ENCODE measurements at regions not wholly inside any gene's neighbourhood (a gene's known extent, or its start where the extent isn't known, plus 50 kb on each side); places are given as distances from the start of the nearest gene placed in this dataset.

GRCh38 chr15:46677491-46677890 lies 1039.8 kb upstream of the SEMA6D start (continued):
- no peak for TF ChIP-seq PRDM4 (CRISPR knock-in tag; IDR thresholded peaks at IDR 0.05; ENCODE audit: borderline replicate concordance)
- no peak for TF ChIP-seq POLR2A (IDR thresholded peaks at IDR 0.05; ENCODE audit: insufficient read depth in 1 of 2, low read depth in 2 of 2, low read length in 2 of 2)
- no peak for TF ChIP-seq CSRNP1 (CRISPR knock-in tag; IDR thresholded peaks at IDR 0.05)
- no peak for TF ChIP-seq DPF2 (CRISPR knock-in tag; IDR thresholded peaks at IDR 0.05; ENCODE audit: borderline replicate concordance, low read depth)

- BruUV-seq (replicated peaks), result no TSS peak
- H2AFZ ChIP-seq (ENCODE audit: low read length), result no peak overlapping the region
- no peak overlapping the region for H3K4me2 ChIP-seq (ENCODE audit: low read depth, low read length)
- H3K9ac ChIP-seq (ENCODE audit: insufficient read depth, low read depth, low read length), result no peak overlapping the region
- H3K27ac ChIP-seq (ENCODE audit: extremely low read length, insufficient read depth, low read length), result no peak overlapping the region
- no peak for ATAC-seq
- no peaks in the 10 kb centered on the region; a peak in 1 of 5 replicates for H3K27me3 ChIP-seq (ENCODE audit: control insufficient read depth in 1 of 2, insufficient read depth in 2 of 2, low read length in 2 of 2)
- DNase-seq (ENCODE audit: low spot score), result no peak
- no peak overlapping the region for H3K4me3 ChIP-seq (replicated peaks in 1 of 3; ENCODE audit: insufficient read depth in 1 of 3, low read depth in 2 of 3, low read length in 3 of 3)
- peaks cover 87% of the 10 kb centered on the region for H3K9me3 ChIP-seq (ENCODE audit: low read length)
- H3K36me3 ChIP-seq (replicated peaks in 1 of 2; ENCODE audit: control insufficient read depth in 1 of 2, insufficient read depth in 2 of 2, low read length in 2 of 2), result no peaks in the 10 kb centered on the region
- no peak for TF ChIP-seq SOX6 (IDR thresholded peaks at IDR 0.05)
- no peak for TF ChIP-seq SOX6 (CRISPR knock-in tag; IDR thresholded peaks at IDR 0.05)
- no peak for TF ChIP-seq TCF7 (IDR thresholded peaks at IDR 0.05; ENCODE audit: low read depth)
- TF ChIP-seq ZSCAN20 (CRISPR knock-in tag; IDR thresholded peaks at IDR 0.05; ENCODE audit: borderline replicate concordance), result no peak
- no peak for TF ChIP-seq ZSCAN22 (CRISPR knock-in tag; IDR thresholded peaks at IDR 0.05)
- no peak for TF ChIP-seq MEIS2 (CRISPR knock-in tag; IDR thresholded peaks at IDR 0.05)
- no peak for TF ChIP-seq POLR2A (IDR thresholded peaks at IDR 0.05; ENCODE audit: insufficient read depth in 1 of 2, low read depth in 2 of 2, low read length in 2 of 2)
- TF ChIP-seq ZNF780A (CRISPR knock-in tag; IDR thresholded peaks at IDR 0.05), result no peak
- TF ChIP-seq FUBP1 (CRISPR knock-in tag; IDR thresholded peaks at IDR 0.05; ENCODE audit: borderline replicate concordance), result no peak
- no peak for TF ChIP-seq ATRX (CRISPR knock-in tag; IDR thresholded peaks at IDR 0.05; ENCODE audit: borderline replicate concordance)
- TF ChIP-seq RXRB (CRISPR knock-in tag; IDR thresholded peaks at IDR 0.05; ENCODE audit: borderline replicate concordance), result no peak
- no peak for TF ChIP-seq CAMTA2 (CRISPR knock-in tag; IDR thresholded peaks at IDR 0.05; ENCODE audit: borderline replicate concordance)
- no peak for TF ChIP-seq ZNF598 (CRISPR knock-in tag; IDR thresholded peaks at IDR 0.05; ENCODE audit: borderline replicate concordance)
- POLR2A ChIA-PET, result no interaction called here
- in situ Hi-C loops (cut with HindIII; ENCODE audit: extremely low pct_ligation_motif_present, low pct_unique_long_range_greater_than_20kb) (no loop called here), intact Hi-C loops (cut with micrococcal nuclease; ENCODE audit: unreplicated experiment) (no loop called here)
- H3K4me1 ChIP-seq (ENCODE audit: insufficient read depth, low read length), result no peaks in the 10 kb centered on the region
- CTCF ChIA-PET (ENCODE audit: low intra/inter-chr PET ratio, low total read pairs), result no interaction called here
- H3K79me2 ChIP-seq (ENCODE audit: insufficient read depth, low read length), result no peaks in the 10 kb centered on the region
- H4K20me1 ChIP-seq (ENCODE audit: insufficient read depth, low read length), result no peaks in the 10 kb centered on the region
- no peak for FAIRE-seq
- WGBS (ENCODE audit: low lambda C conversion rate), result 0% methylated on average over 1 of the region's 1 CpG
Measured at GRCh38 chr15:46681901-46682300, 1035.4 kb upstream of the SEMA6D start.
